ENCODE measurements at regions not wholly inside any gene's neighbourhood (a gene's known extent, or its start where the extent isn't known, plus 50 kb on each side); places are given as distances from the start of the nearest gene placed in this dataset.
A peak's percentile ranks its signal among the peaks of the same experiment; 100 is the strongest.

GRCh38 chr6:94045099-94045829, 625.9 kb upstream of the EPHA7 start:
- Histone ChIP-seq H3K9ac (ENCODE audit: low read length) (no peak overlapping the region), H3K27ac (ENCODE audit: low read length) (peak overlapping the region; percentile 36), H2AFZ (ENCODE audit: low read depth, low read length) (no peak overlapping the region), H3K9me3 (ENCODE audit: low read length) (no peaks in the 10 kb centered on the region), H3K9me2 (ENCODE audit: insufficient read depth, low read length) (no peaks in the 10 kb centered on the region), H3K4me3 (ENCODE audit: low read length) (peak overlapping the region; percentile 35), H3K27me3 (ENCODE audit: insufficient read depth, low read depth, low read length) (no peaks in the 10 kb centered on the region), H3K79me2 (replicated peaks; ENCODE audit: insufficient read depth, low read length) (no peaks in the 10 kb centered on the region), H3F3A (ENCODE audit: insufficient read depth, low read length, poor library complexity, severe bottlenecking) (no peaks in the 10 kb centered on the region), H3K4me2 (ENCODE audit: low read length) (peak overlapping the region; percentile 28), H4K20me1 (ENCODE audit: insufficient read depth) (no peaks in the 10 kb centered on the region), H3K36me3 (ENCODE audit: insufficient read depth, low read length) (no peaks in the 10 kb centered on the region)
- TF ChIP-seq MXI1 (conservative IDR thresholded peaks at IDR 0.05; ENCODE audit: poor library complexity, severe bottlenecking): no peak
- no peak for TF ChIP-seq CTCF (IDR thresholded peaks at IDR 0.05; ENCODE audit: poor library complexity, severe bottlenecking)
- no peak for TF ChIP-seq TAF1 (IDR thresholded peaks at IDR 0.05; ENCODE audit: low read depth)
- no peak for TF ChIP-seq RAD21 (conservative IDR thresholded peaks at IDR 0.05)
- peak; percentile 31 for TF ChIP-seq EP300 (conservative IDR thresholded peaks at IDR 0.05; ENCODE audit: poor library complexity, severe bottlenecking)
- TF ChIP-seq SMC3 (conservative IDR thresholded peaks at IDR 0.05; ENCODE audit: poor library complexity): no peak
- TF ChIP-seq POLR2AphosphoS5 (IDR thresholded peaks at IDR 0.05): peak; percentile 56
- no peak for TF ChIP-seq EZH2 (IDR thresholded peaks at IDR 0.05; ENCODE audit: borderline replicate concordance, insufficient read depth, low read length, poor library complexity, severe bottlenecking)
- peak; percentile 96 for TF ChIP-seq REST (IDR thresholded peaks at IDR 0.05; ENCODE audit: borderline replicate concordance)

- Histone ChIP-seq H2AFZ (ENCODE audit: low read depth, low read length) (no peak overlapping the region), H3F3A (ENCODE audit: insufficient read depth, low read length, poor library complexity, severe bottlenecking) (no peaks in the 10 kb centered on the region), H3K36me3 (ENCODE audit: insufficient read depth, low read length) (no peaks in the 10 kb centered on the region), H3K79me2 (replicated peaks; ENCODE audit: insufficient read depth, low read length) (no peaks in the 10 kb centered on the region), H3K4me2 (ENCODE audit: low read length) (no peak overlapping the region), H3K4me3 (ENCODE audit: low read length) (no peak overlapping the region), H3K27ac (ENCODE audit: low read length) (no peak overlapping the region), H4K20me1 (ENCODE audit: insufficient read depth) (no peaks in the 10 kb centered on the region), H3K9me3 (ENCODE audit: low read length) (peaks cover 2% of the 10 kb centered on the region), H3K9ac (ENCODE audit: low read length) (no peak overlapping the region), H3K9me2 (ENCODE audit: insufficient read depth, low read length) (no peaks in the 10 kb centered on the region), H3K27me3 (ENCODE audit: insufficient read depth, low read depth, low read length) (no peaks in the 10 kb centered on the region)
- TF ChIP-seq CTCF (IDR thresholded peaks at IDR 0.05; ENCODE audit: poor library complexity, severe bottlenecking) (no peak), RAD21 (conservative IDR thresholded peaks at IDR 0.05) (no peak), TAF1 (IDR thresholded peaks at IDR 0.05; ENCODE audit: low read depth) (no peak), EZH2 (IDR thresholded peaks at IDR 0.05; ENCODE audit: borderline replicate concordance, insufficient read depth, low read length, poor library complexity, severe bottlenecking) (no peak)
Measured at GRCh38 chr6:94041945-94042709, 622.8 kb upstream of the EPHA7 start.

Measured in neural cell (in vitro differentiated cells).